Spleen (tissue), 11 donors: ENCODE measurements at regions not wholly inside any gene's neighbourhood (a gene's known extent, or its start where the extent isn't known, plus 50 kb on each side); places are given as distances from the start of the nearest gene placed in this dataset.

Experiments
- DNase-seq: peaks from one replicate; pipeline ENCODE4 v3.0.0-alpha.2; 2020
- H3K27ac ChIP-seq, 8 donors: fragments of 200-600 bp; sonication (generic) in 7 of 8; 1 replicate in 4 of 8; 2 replicates in 4 of 8; pipeline versions ENCODE4 v1.5.0 to v1.8.0; 2016 to 2021; ENCODE audit warnings: inconsistent platforms in 4 of 8, mild to moderate bottlenecking in 4 of 8, moderate library complexity in 1 of 8
- H3K27me3 ChIP-seq, 7 donors: fragments of 200-600 bp; sonication (generic) in 6 of 7; replicated peaks in 1 of 7; 1 replicate in 4 of 7; 2 replicates in 3 of 7; pipeline versions ENCODE4 v1.5.0 to v1.8.0; 2016 to 2021; ENCODE audit warnings: inconsistent platforms in 3 of 7, mild to moderate bottlenecking in 1 of 7
- H3K36me3 ChIP-seq, 6 donors: fragments of 200-600 bp; sonication (generic) in 5 of 6; 1 replicate in 4 of 6; 2 replicates in 2 of 6; pipeline versions ENCODE4 v1.5.0 to v1.8.0; 2016 to 2021; ENCODE audit warnings: inconsistent platforms in 2 of 6
- H3K4me1 ChIP-seq, 6 donors: fragments of 200-600 bp; sonication (generic) in 5 of 6; 1 replicate in 3 of 6; 2 replicates in 3 of 6; pipeline versions ENCODE4 v1.5.0 to v1.8.0; 2016 to 2021; ENCODE audit warnings: inconsistent platforms in 3 of 6
- H3K4me3 ChIP-seq, 8 donors: fragments of 200-600 bp; sonication (generic) in 7 of 8; 1 replicate in 4 of 8; 2 replicates in 4 of 8; pipeline versions ENCODE4 v1.5.0 to v1.8.0; 2016 to 2021; ENCODE audit warnings: inconsistent platforms in 4 of 8, mild to moderate bottlenecking in 4 of 8, moderate library complexity in 2 of 8
- H3K9me3 ChIP-seq, 8 donors: fragments of 200-600 bp; sonication (generic) in 7 of 8; 1 replicate in 4 of 8; 2 replicates in 4 of 8; pipeline versions ENCODE4 v1.5.0 to v1.8.0; 2016 to 2021; ENCODE audit warnings: inconsistent platforms in 4 of 8
- CTCF ChIP-seq, 11 experiments: fragments of 200-600 bp in 7 of 11; fragments of 450-650 bp in 4 of 11; sonication (generic) in 4 of 11; IDR thresholded peaks in 8 of 11; conservative IDR thresholded peaks in 3 of 11; 1 replicate in 7 of 11; 2 replicates in 4 of 11; pipeline versions ENCODE4 v1.4.0 to v1.8.0; 2016 to 2021; ENCODE audit warnings: antibody characterized with exemption in 11 of 11, inconsistent platforms in 4 of 11, mild to moderate bottlenecking in 1 of 11
- POLR2A ChIP-seq, 3 donors: fragments of 450-650 bp; IDR thresholded peaks; one replicate each; pipeline ENCODE4 v1.5.1; 2017; ENCODE audit warnings: antibody characterized with exemption in 3 of 3, mild to moderate bottlenecking in 1 of 3
- POLR2AphosphoS5 ChIP-seq, 3 donors: sonication (generic); formaldehyde crosslinking; IDR thresholded peaks; one replicate each; pipeline ENCODE4 v1.5.1; 2017; ENCODE audit warnings: antibody characterized with exemption in 3 of 3
- WGBS, 5 donors: extraction: QIAGEN DNeasy Blood & Tissue Kit in 3 of 5; methylation state at CpG; one replicate each; pipeline versions ENCODE4 v1.1.5 to v1.1.7; 2013 to 2018; 5-methylcytosine and 5-hydroxymethylcytosine counted together
- intact Hi-C: fragments of 100-400 bp; cut with DNase I; formaldehyde crosslinking; loops from one replicate; pipeline ENCODE4 v1.15.0; 2023; ENCODE audit warnings: low total_unique reads
- donor health status: healthy with polysubstance abuse.
- donor health status: DM: no; HTN: no; CAD: no; lungs with moderate emphysema.
- donor health status: DM: no; HTN: no; CAD: no.
- donor health status: Bipolar disorder and iron deficiency.
- donor health status: healthy.
- donor health status: DM: no; HTN: no; CAD: no.
- donor health status: DM: yes; HTN: yes; CAD: no.

GRCh38 chr10:8144496-8144895 is 90.0 kb downstream of the GATA3 start:
- no peaks in the 10 kb centered on the region for H3K9me3 ChIP-seq
- intact Hi-C loops, result no loop called here
- no peak for DNase-seq
- TF ChIP-seq POLR2A (IDR thresholded peaks at IDR 0.05) (no peak), POLR2AphosphoS5 (IDR thresholded peaks at IDR 0.05) (no peak), CTCF (IDR thresholded peaks at IDR 0.05 in 8 of 11, conservative IDR thresholded peaks at IDR 0.05 in 3 of 11) (no peak)
- peaks cover 0 to under 1% (median 0%) of the 10 kb centered on the region in 7 donors for H3K27me3 ChIP-seq
- H3K4me1 ChIP-seq, result peaks cover 0 to 9% (median 0%) of the 10 kb centered on the region in 6 donors
- H3K4me3 ChIP-seq, result no peak overlapping the region
- 76 to 91% (median 86%) methylated on average over 4 of the region's 4 CpGs for WGBS, 5 donors
- no peak overlapping the region for H3K27ac ChIP-seq
- no peaks in the 10 kb centered on the region for H3K36me3 ChIP-seq

- H3K36me3 ChIP-seq, result no peaks in the 10 kb centered on the region
- 59 to 76% (median 73%) methylated on average over 9 of the region's 9 CpGs for WGBS, 5 donors
- no peaks in the 10 kb centered on the region for H3K27me3 ChIP-seq
- peaks cover 0 to 9% (median 0%) of the 10 kb centered on the region in 6 donors for H3K4me1 ChIP-seq
- H3K27ac ChIP-seq, result no peak overlapping the region
- DNase-seq, result no peak
- intact Hi-C loops, result no loop called here
- TF ChIP-seq POLR2A (IDR thresholded peaks at IDR 0.05) (no peak), CTCF (IDR thresholded peaks at IDR 0.05 in 8 of 11, conservative IDR thresholded peaks at IDR 0.05 in 3 of 11) (no peak), POLR2AphosphoS5 (IDR thresholded peaks at IDR 0.05) (no peak)
- no peak overlapping the region for H3K4me3 ChIP-seq
- no peaks in the 10 kb centered on the region for H3K9me3 ChIP-seq
These were observed 92.2 kb downstream of the GATA3 start for GRCh38 chr10:8146650-8147049.

GRCh38 chr10:8149991-8150390 is 95.5 kb downstream of the GATA3 start:
- no peaks in the 10 kb centered on the region for H3K4me1 ChIP-seq
- TF ChIP-seq POLR2AphosphoS5 (IDR thresholded peaks at IDR 0.05) (no peak), CTCF (IDR thresholded peaks at IDR 0.05 in 8 of 11, conservative IDR thresholded peaks at IDR 0.05 in 3 of 11) (no peak), POLR2A (IDR thresholded peaks at IDR 0.05) (no peak)
- 86 to 94% (median 88%) methylated on average over 12 of the region's 12 CpGs for WGBS, 5 donors
- no peak for DNase-seq
- H3K4me3 ChIP-seq, result no peak overlapping the region
- intact Hi-C loops, result no loop called here
- no peaks in the 10 kb centered on the region for H3K27me3 ChIP-seq
- no peaks in the 10 kb centered on the region for H3K36me3 ChIP-seq
- no peak overlapping the region for H3K27ac ChIP-seq
- no peaks in the 10 kb centered on the region for H3K9me3 ChIP-seq

GRCh38 chr10:8150401-8150905 is 96.0 kb downstream of the GATA3 start:
- intact Hi-C loops, result no loop called here
- no peak overlapping the region for H3K4me3 ChIP-seq
- no peaks in the 10 kb centered on the region for H3K4me1 ChIP-seq
- no peak overlapping the region for H3K27ac ChIP-seq
- 78 to 88% (median 84%) methylated on average over 7 of the region's 7 CpGs for WGBS, 5 donors
- H3K9me3 ChIP-seq, result no peaks in the 10 kb centered on the region
- TF ChIP-seq POLR2AphosphoS5 (IDR thresholded peaks at IDR 0.05), result no peak
- no peak for TF ChIP-seq POLR2A (IDR thresholded peaks at IDR 0.05)
- no peak for TF ChIP-seq CTCF (IDR thresholded peaks at IDR 0.05 in 8 of 11, conservative IDR thresholded peaks at IDR 0.05 in 3 of 11)
- H3K27me3 ChIP-seq, result no peaks in the 10 kb centered on the region
- H3K36me3 ChIP-seq, result no peaks in the 10 kb centered on the region
- no peak for DNase-seq
